HL-60 (cell line): ENCODE measurements at regions not wholly inside any gene's neighbourhood (a gene's known extent, or its start where the extent isn't known, plus 50 kb on each side); places are given as distances from the start of the nearest gene placed in this dataset.
"Not testable (repeated sequence)": the region's sequence is repeated elsewhere in the genome, so short reads cannot be mapped to it uniquely, and the experiment has no call there.

ENCODE experiments used
- DNase-seq, 2 experiments: peaks; one replicate each; pipeline ENCODE4 v3.0.0-alpha.2; 2010 to 2020; ENCODE audit warnings: low read depth in 1 of 2, low spot score in 1 of 2
- H3K27ac ChIP-seq: fragments of 250-450 bp; sonication (Bioruptor Pico); replicated peaks from 2 replicates; pipeline ENCODE4 v1.5.1; 2020; ENCODE audit warnings: mild to moderate bottlenecking, moderate library complexity
- H3K27me3 ChIP-seq: fragments of 250-450 bp; sonication (Bioruptor Pico); 2 replicates; pipeline ENCODE4 v1.5.1; 2021; ENCODE audit warnings: mild to moderate bottlenecking, moderate library complexity; ENCODE audit not compliant: insufficient read depth, poor library complexity, severe bottlenecking
- H3K4me3 ChIP-seq: replicated peaks from 2 replicates; pipeline ENCODE4 v1.5.1; 2011; ENCODE audit warnings: mild to moderate bottlenecking, control low read depth, low read length; ENCODE audit not compliant: insufficient read depth
- GABPA ChIP-seq: IDR thresholded peaks from 2 replicates; pipeline ENCODE4 v1.6.1; 2012; ENCODE audit warnings: low read depth
- POLR2AphosphoS5 ChIP-seq: IDR thresholded peaks from 2 replicates; pipeline ENCODE4 v1.6.1; 2012; ENCODE audit warnings: low read depth
- SPI1 ChIP-seq: IDR thresholded peaks from 2 replicates; pipeline ENCODE4 v1.6.1; 2012; ENCODE audit warnings: low read depth, mild to moderate bottlenecking, borderline replicate concordance
- TF ChIP-seq, protein P1 (sequence below): IDR thresholded peaks from 2 replicates; pipeline ENCODE4 v1.6.1; 2012; ENCODE audit warnings: low read depth; ENCODE audit not compliant: insufficient replicate concordance
- TF ChIP-seq, protein P2 (sequence below): IDR thresholded peaks from one replicate; pipeline ENCODE4 v1.5.1; 2011; ENCODE audit warnings: low read length, control low read depth, inconsistent platforms; ENCODE audit not compliant: insufficient read depth

DNA sequence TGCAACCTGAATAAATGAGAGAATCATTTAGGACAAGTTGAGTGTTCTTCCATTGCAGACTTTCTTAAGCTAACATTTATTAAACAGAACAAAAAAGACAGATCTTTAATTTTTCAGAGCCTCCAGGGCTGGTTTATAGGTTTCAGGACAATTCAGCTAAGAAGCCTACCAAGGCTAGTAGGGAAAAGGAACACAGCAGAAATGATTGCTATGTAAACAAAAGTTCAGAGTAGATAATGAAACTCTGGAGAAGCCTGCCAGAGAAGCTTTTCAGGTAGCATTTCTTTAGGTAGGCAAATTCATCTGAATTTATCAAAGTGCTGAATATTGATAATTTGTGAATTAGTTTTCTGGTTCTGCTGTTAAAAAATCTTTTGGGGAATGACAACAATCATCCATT is 264.2 kb downstream of the DEPDC1B start:
- H3K27ac ChIP-seq = no peak overlapping the region
- TF ChIP-seq, protein P1, sequence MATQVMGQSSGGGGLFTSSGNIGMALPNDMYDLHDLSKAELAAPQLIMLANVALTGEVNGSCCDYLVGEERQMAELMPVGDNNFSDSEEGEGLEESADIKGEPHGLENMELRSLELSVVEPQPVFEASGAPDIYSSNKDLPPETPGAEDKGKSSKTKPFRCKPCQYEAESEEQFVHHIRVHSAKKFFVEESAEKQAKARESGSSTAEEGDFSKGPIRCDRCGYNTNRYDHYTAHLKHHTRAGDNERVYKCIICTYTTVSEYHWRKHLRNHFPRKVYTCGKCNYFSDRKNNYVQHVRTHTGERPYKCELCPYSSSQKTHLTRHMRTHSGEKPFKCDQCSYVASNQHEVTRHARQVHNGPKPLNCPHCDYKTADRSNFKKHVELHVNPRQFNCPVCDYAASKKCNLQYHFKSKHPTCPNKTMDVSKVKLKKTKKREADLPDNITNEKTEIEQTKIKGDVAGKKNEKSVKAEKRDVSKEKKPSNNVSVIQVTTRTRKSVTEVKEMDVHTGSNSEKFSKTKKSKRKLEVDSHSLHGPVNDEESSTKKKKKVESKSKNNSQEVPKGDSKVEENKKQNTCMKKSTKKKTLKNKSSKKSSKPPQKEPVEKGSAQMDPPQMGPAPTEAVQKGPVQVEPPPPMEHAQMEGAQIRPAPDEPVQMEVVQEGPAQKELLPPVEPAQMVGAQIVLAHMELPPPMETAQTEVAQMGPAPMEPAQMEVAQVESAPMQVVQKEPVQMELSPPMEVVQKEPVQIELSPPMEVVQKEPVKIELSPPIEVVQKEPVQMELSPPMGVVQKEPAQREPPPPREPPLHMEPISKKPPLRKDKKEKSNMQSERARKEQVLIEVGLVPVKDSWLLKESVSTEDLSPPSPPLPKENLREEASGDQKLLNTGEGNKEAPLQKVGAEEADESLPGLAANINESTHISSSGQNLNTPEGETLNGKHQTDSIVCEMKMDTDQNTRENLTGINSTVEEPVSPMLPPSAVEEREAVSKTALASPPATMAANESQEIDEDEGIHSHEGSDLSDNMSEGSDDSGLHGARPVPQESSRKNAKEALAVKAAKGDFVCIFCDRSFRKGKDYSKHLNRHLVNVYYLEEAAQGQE = no peak
- TF ChIP-seq GABPA = no peak
- TF ChIP-seq, protein P2, sequence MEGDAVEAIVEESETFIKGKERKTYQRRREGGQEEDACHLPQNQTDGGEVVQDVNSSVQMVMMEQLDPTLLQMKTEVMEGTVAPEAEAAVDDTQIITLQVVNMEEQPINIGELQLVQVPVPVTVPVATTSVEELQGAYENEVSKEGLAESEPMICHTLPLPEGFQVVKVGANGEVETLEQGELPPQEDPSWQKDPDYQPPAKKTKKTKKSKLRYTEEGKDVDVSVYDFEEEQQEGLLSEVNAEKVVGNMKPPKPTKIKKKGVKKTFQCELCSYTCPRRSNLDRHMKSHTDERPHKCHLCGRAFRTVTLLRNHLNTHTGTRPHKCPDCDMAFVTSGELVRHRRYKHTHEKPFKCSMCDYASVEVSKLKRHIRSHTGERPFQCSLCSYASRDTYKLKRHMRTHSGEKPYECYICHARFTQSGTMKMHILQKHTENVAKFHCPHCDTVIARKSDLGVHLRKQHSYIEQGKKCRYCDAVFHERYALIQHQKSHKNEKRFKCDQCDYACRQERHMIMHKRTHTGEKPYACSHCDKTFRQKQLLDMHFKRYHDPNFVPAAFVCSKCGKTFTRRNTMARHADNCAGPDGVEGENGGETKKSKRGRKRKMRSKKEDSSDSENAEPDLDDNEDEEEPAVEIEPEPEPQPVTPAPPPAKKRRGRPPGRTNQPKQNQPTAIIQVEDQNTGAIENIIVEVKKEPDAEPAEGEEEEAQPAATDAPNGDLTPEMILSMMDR = no peak
- TF ChIP-seq POLR2AphosphoS5 = no peak
- H3K4me3 ChIP-seq = no peak overlapping the region
- no peak for DNase-seq
- no peaks in the 10 kb centered on the region for H3K27me3 ChIP-seq

DNA sequence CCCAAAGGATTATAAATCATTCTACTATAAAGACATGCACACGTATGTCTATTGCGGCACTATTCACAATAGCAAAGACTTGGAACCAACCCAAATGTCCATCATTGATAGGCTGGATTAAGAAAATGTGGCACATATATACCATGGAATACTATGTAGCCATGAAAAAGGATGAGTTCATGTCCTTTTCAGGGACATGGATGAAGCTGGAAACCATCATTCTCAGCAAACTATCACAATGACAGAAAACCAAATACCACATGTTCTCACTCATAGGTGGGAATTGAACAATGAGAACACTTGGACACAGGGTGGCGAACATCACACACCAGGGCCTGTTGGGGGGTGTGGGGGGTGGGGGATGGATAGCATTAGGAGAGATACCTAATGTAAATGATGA is 273.8 kb downstream of the DEPDC1B start:
- H3K27me3 ChIP-seq, H3K27ac ChIP-seq, DNase-seq, H3K4me3 ChIP-seq: not testable (repeated sequence)

DNA sequence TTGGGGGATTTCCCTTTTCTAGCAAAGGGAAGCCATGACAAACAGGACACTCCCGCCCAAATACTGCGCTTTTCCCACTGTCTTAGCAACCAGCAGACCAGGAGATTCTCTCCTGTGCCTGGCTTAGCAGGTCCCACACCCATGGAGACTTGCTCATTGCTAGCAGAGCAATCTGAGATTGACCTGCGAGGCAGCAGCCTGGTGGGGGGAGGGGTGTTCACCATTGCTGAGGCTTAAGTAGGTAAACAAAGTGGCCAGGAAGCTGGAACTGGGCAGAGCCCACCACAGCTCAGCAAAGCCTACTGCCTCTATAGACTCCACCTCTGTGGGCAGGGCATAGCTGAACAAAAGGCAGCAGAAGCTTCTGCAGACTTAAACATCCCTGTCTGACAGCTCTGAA is 279.2 kb downstream of the DEPDC1B start:
- not testable (repeated sequence) for H3K4me3 ChIP-seq, DNase-seq, H3K27me3 ChIP-seq, H3K27ac ChIP-seq

DNA sequence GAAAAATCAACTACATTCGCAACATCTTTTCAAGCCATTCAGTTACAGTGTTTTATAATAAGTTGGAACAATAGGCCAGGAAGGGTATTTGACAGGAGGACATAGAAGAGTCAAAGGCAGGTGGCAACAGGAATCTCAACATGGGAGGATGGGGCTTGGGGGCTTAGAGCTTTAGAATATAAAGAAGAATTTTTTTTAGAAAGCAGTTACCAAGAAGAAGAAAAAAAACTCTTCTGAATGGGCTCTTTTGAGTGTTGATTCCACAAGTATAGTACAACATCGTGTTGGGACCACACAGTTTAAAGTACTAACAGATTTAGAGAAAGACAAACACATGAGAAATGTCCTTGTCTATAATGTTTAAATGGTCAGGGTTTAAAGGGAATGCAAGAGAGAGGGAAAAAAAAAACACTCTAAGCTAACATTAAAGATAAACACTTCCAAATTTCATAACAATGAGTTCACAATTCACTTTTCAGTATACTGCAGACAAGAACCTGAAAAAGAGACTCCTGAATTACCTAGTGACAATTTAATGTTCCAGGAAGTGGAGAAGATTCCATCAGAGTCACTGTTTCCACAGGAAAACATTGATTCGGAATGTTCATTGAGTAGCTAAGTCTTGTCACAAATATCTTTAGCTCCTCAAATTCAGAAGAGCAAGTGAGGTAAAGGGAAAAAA is 282.3 kb downstream of the DEPDC1B start:
- TF ChIP-seq GABPA (no peak), SPI1 (no peak), POLR2AphosphoS5 (no peak)
- TF ChIP-seq, protein P1 = no peak
- TF ChIP-seq, protein P2 = no peak
- DNase-seq = no peak
- H3K4me3 ChIP-seq = no peak overlapping the region
- no peak overlapping the region for H3K27ac ChIP-seq
- H3K27me3 ChIP-seq = no peaks in the 10 kb centered on the region

DNA sequence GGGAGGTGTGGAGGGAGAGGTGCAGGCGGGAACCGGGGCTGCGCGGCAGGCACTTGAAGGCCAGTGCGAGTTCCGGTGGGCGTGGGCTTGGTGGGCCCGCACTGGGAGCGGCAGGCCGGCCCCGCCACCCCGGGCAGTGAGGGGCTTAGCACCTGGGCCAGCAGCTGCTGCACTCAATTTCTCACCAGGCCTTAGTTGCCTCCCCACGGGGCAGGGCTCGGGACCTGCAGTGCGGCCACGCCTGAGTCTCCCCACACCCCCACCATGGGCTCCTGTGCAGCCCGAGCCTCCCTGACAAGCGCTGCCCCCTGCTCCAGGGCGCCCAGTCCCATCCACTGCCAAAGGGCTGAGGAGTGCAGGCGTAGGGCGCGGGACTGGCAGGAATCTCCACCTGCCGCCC is 284.5 kb downstream of the DEPDC1B start:
- Histone ChIP-seq H3K4me3 (no peak overlapping the region), H3K27me3 (no peaks in the 10 kb centered on the region), H3K27ac (no peak overlapping the region)
- TF ChIP-seq, protein P2 = no peak
- no peak for TF ChIP-seq POLR2AphosphoS5
- no peak for TF ChIP-seq GABPA
- TF ChIP-seq SPI1 = no peak
- TF ChIP-seq, protein P1 = no peak
- DNase-seq = no peak
